Mucosa of gallbladder (tissue), 1 donor: ENCODE measurements at regions not wholly inside any gene's neighbourhood (a gene's known extent, or its start where the extent isn't known, plus 50 kb on each side); places are given as distances from the start of the nearest gene placed in this dataset.

Source experiments
- DNase-seq: peaks from one replicate; pipeline ENCODE4 v3.0.0-alpha.2; 2020; ENCODE audit warnings: low spot score
- donor health status: DM: no; HTN: no; CAD: no.

DNA sequence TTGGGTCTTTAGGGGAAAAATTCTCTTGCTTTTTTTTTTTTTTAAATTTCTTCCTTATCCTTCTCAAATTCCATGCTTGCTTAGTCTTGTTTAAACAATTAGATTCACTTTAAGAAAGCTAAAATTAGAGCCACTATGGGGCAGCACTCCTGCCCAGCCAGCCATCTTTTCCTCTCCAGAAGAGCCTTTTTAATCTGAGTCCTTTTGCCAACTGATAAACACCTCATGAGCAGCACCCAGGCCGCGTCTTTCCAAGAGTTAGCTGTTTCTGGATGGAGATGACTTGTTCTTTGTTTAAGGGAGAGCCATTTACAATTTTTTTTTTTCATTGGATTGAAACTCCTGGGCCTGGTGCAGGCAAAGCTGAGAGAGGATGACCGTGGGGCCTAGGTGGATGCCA is 53.3 kb upstream of the TSPAN2 start:
- DNase-seq, result no peak

- no peak for DNase-seq
These were observed 51.8 kb upstream of the TSPAN2 start for GRCh38 chr1:115141145-115141454.

GRCh38 chr1:115140442-115141144 is 51.3 kb upstream of the TSPAN2 start:
- DNase-seq, result no peak

DNA sequence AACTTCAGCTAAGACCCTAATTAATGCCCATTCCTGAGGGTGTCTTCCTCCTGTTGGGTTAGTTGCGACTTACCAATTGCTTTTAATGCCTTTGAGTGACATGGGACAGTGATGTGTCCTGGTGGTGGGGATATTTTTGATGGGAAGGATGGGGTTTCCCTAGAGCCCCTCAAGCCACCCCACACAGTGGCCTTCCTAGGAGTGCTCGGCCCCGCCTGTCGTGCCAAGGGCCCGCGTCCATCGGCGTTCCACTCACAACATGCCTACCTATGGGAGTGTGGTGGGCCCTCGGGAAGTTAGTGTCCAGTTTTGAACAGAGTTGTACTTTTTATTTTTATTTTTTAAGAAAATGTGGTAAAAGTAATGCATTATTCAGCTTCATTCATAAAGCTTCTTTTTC is 50.1 kb upstream of the TSPAN2 start:
- DNase-seq, result no peak
